ENCODE measurements at regions not wholly inside any gene's neighbourhood (a gene's known extent, or its start where the extent isn't known, plus 50 kb on each side); places are given as distances from the start of the nearest gene placed in this dataset.

GRCh38 chr17:77034677-77035424, 105.9 kb upstream of the SEC14L1 start:
- Histone ChIP-seq H3K36me3 (no peaks in the 10 kb centered on the region), H3K4me3 (no peak overlapping the region), H3K27me3 (no peaks in the 10 kb centered on the region), H3K4me1 (ENCODE audit: insufficient read depth) (no peaks in the 10 kb centered on the region), H3K27ac (no peak overlapping the region), H3K9me3 (no peaks in the 10 kb centered on the region)
- 66 to 74% (median 68%) methylated on average over 15 to 16 of the region's 16 CpGs for whole genome bisulfite sequencing, 3 donors
- TF ChIP-seq CTCF (IDR thresholded peaks at IDR 0.05) = no peak
- no peak for TF ChIP-seq EP300 (IDR thresholded peaks at IDR 0.05)
- no peak for TF ChIP-seq POLR2A (IDR thresholded peaks at IDR 0.05)
- no peak for DNase-seq
- intact Hi-C loops (cut with DNase I) = no loop called here

- intact Hi-C loops (cut with DNase I) = no loop called here
- H3K9me3 ChIP-seq = no peaks in the 10 kb centered on the region
- 90 to 92% (median 91%) methylated on average over 6 of the region's 6 CpGs for whole genome bisulfite sequencing, 3 donors
- no peaks in the 10 kb centered on the region for H3K36me3 ChIP-seq
- no peak for DNase-seq
- H3K4me1 ChIP-seq (ENCODE audit: insufficient read depth) = no peaks in the 10 kb centered on the region
- H3K27ac ChIP-seq = no peak overlapping the region
- no peaks in the 10 kb centered on the region for H3K27me3 ChIP-seq
- H3K4me3 ChIP-seq = no peak overlapping the region
- TF ChIP-seq POLR2A (IDR thresholded peaks at IDR 0.05) = no peak
- TF ChIP-seq EP300 (IDR thresholded peaks at IDR 0.05) = no peak
- no peak for TF ChIP-seq CTCF (IDR thresholded peaks at IDR 0.05)
These were observed 105.2 kb upstream of the SEC14L1 start for GRCh38 chr17:77035526-77035925.

GRCh38 chr17:77036136-77036840, 104.5 kb upstream of the SEC14L1 start:
- WGBS, 3 donors = 68 to 75% (median 74%) methylated on average over 16 of the region's 16 CpGs
- H3K27me3 ChIP-seq = no peaks in the 10 kb centered on the region
- no peaks in the 10 kb centered on the region for H3K9me3 ChIP-seq
- TF ChIP-seq CTCF (IDR thresholded peaks at IDR 0.05) (no peak), POLR2A (IDR thresholded peaks at IDR 0.05) (no peak), EP300 (IDR thresholded peaks at IDR 0.05) (no peak)
- H3K4me3 ChIP-seq = no peak overlapping the region
- no peaks in the 10 kb centered on the region for H3K4me1 ChIP-seq (ENCODE audit: insufficient read depth)
- H3K36me3 ChIP-seq = no peaks in the 10 kb centered on the region
- no peak overlapping the region for H3K27ac ChIP-seq
- intact Hi-C loops (cut with DNase I) = no loop called here
- DNase-seq = no peak

- Histone ChIP-seq H3K27me3 (no peaks in the 10 kb centered on the region), H3K4me1 (ENCODE audit: insufficient read depth) (no peaks in the 10 kb centered on the region), H3K36me3 (no peaks in the 10 kb centered on the region), H3K9me3 (no peaks in the 10 kb centered on the region), H3K4me3 (no peak overlapping the region), H3K27ac (no peak overlapping the region)
- intact Hi-C loops (cut with DNase I) = no loop called here
- peak in 1 of 5 donors; percentile 42 for DNase-seq
- WGBS, 3 donors = 1 to 5% (median 3%) methylated on average over 23 of the region's 23 CpGs
- TF ChIP-seq CTCF (IDR thresholded peaks at IDR 0.05) = no peak
- no peak for TF ChIP-seq POLR2A (IDR thresholded peaks at IDR 0.05)
- no peak for TF ChIP-seq EP300 (IDR thresholded peaks at IDR 0.05)
These were observed 103.9 kb upstream of the SEC14L1 start for GRCh38 chr17:77036841-77037381.

Measured in ovary (tissue), 7 donors.